Small intestine (tissue), 7 donors: ENCODE measurements at regions not wholly inside any gene's neighbourhood (a gene's known extent, or its start where the extent isn't known, plus 50 kb on each side); places are given as distances from the start of the nearest gene placed in this dataset.

Source experiments
- DNase-seq, 2 donors: peaks; one replicate each; pipeline versions ENCODE4 v3.0.0 to v3.0.0-alpha.2; 2013
- FAIRE-seq: peaks from 2 replicates; lab custom pipeline; 2012; peaks lifted over from hg19 to GRCh38; lab: Jason Lieb, UNC
- H3K27ac ChIP-seq, 3 donors: one replicate each; pipeline ENCODE4 v1.5.1; 2013; ENCODE audit warnings: low read length in 2 of 3, mild to moderate bottlenecking in 2 of 3, control low read depth in 1 of 3, inconsistent platforms in 1 of 3, low read depth in 1 of 3, moderate library complexity in 1 of 3
- H3K27me3 ChIP-seq, 3 donors: one replicate each; pipeline ENCODE4 v1.6.1; 2013; ENCODE audit warnings: low read length in 3 of 3, inconsistent platforms in 1 of 3; ENCODE audit not compliant: control insufficient read depth in 3 of 3, insufficient read depth in 3 of 3
- H3K36me3 ChIP-seq, 3 donors: one replicate each; pipeline ENCODE4 v1.6.1; 2013; ENCODE audit warnings: low read length in 3 of 3, inconsistent platforms in 1 of 3, low read depth in 1 of 3, mild to moderate bottlenecking in 1 of 3, moderate library complexity in 1 of 3; ENCODE audit not compliant: control insufficient read depth in 3 of 3, insufficient read depth in 2 of 3
- H3K4me1 ChIP-seq, 3 donors: one replicate each; pipeline ENCODE4 v1.6.1; 2013; ENCODE audit warnings: low read length in 2 of 3, inconsistent platforms in 1 of 3, low read depth in 1 of 3, mild to moderate bottlenecking in 1 of 3, moderate library complexity in 1 of 3; ENCODE audit not compliant: control insufficient read depth in 3 of 3, insufficient read depth in 2 of 3
- H3K4me3 ChIP-seq, 3 donors: one replicate each; pipeline ENCODE4 v1.5.1; 2013; ENCODE audit warnings: low read length in 3 of 3, control low read depth in 1 of 3, inconsistent platforms in 1 of 3, low read depth in 1 of 3, mild to moderate bottlenecking in 1 of 3, moderate library complexity in 1 of 3
- H3K9me3 ChIP-seq, 2 donors: one replicate each; pipeline ENCODE4 v1.6.1; 2013; ENCODE audit warnings: low read depth in 1 of 2, low read length in 1 of 2; ENCODE audit not compliant: control insufficient read depth in 2 of 2, insufficient read depth in 1 of 2
- WGBS, 3 donors: extraction: QIAGEN DNeasy Blood & Tissue Kit; methylation state at CpG; one replicate each; pipeline ENCODE4 v1.1.7; 2013; 5-methylcytosine and 5-hydroxymethylcytosine counted together
- donor health status: healthy with polysubstance abuse.
- donor health status: control.
- donor health status: control.
- donor health status: Bipolar disorder and iron deficiency.
- donor health status: healthy.

- peaks cover 0 to 3% (median 0%) of the 10 kb centered on the region in 3 donors for H3K4me1 ChIP-seq
- no peaks in the 10 kb centered on the region for H3K9me3 ChIP-seq
- no peaks in the 10 kb centered on the region for H3K27me3 ChIP-seq
- no peaks in the 10 kb centered on the region for H3K36me3 ChIP-seq
- DNase-seq (peak in 1 of 2 donors; percentile 58), FAIRE-seq (no peak)
- no peak overlapping the region for H3K4me3 ChIP-seq
- peak overlapping the region in 1 of 3 donors; percentile 62 for H3K27ac ChIP-seq
- WGBS, 3 donors: 61 to 64% (median 62%) methylated on average over 9 of the region's 9 CpGs
These were observed 466.3 kb downstream of the CD83 start for GRCh38 chr6:14583826-14584225.

GRCh38 chr6:14584450-14584849 is 466.9 kb downstream of the CD83 start:
- 32 to 68% (median 41%) methylated on average over 5 of the region's 5 CpGs for WGBS, 3 donors
- no peak for FAIRE-seq
- Histone ChIP-seq H3K36me3 (no peaks in the 10 kb centered on the region), H3K27ac (peak overlapping the region in 1 of 3 donors; percentile 38), H3K27me3 (no peaks in the 10 kb centered on the region), H3K4me3 (no peak overlapping the region), H3K9me3 (no peaks in the 10 kb centered on the region), H3K4me1 (peaks cover 0 to 3% (median 0%) of the 10 kb centered on the region in 3 donors)
- DNase-seq: peak; percentile 27 to 38

GRCh38 chr6:14585689-14586088 is 468.1 kb downstream of the CD83 start:
- Histone ChIP-seq H3K27ac (no peak overlapping the region), H3K36me3 (no peaks in the 10 kb centered on the region), H3K4me3 (no peak overlapping the region), H3K4me1 (peaks cover 0 to 3% (median 0%) of the 10 kb centered on the region in 3 donors), H3K9me3 (no peaks in the 10 kb centered on the region), H3K27me3 (no peaks in the 10 kb centered on the region)
- 89 to 94% (median 90%) methylated on average over 1 of the region's 1 CpG for WGBS, 3 donors
- FAIRE-seq (no peak), DNase-seq (no peak)

- no peak for DNase-seq
- no peaks in the 10 kb centered on the region for H3K36me3 ChIP-seq
- H3K4me1 ChIP-seq: no peaks in the 10 kb centered on the region
- H3K27ac ChIP-seq: no peak overlapping the region
- WGBS, 3 donors: 72 to 78% (median 76%) methylated on average over 6 of the region's 6 CpGs
- H3K4me3 ChIP-seq: no peak overlapping the region
- no peaks in the 10 kb centered on the region for H3K9me3 ChIP-seq
- no peaks in the 10 kb centered on the region for H3K27me3 ChIP-seq
- no peak for FAIRE-seq
These were observed 471.6 kb downstream of the CD83 start for GRCh38 chr6:14589175-14589574.

GRCh38 chr6:14590586-14590985 is 473.0 kb downstream of the CD83 start:
- DNase-seq: no peak
- Histone ChIP-seq H3K27ac (no peak overlapping the region), H3K4me3 (no peak overlapping the region), H3K36me3 (no peaks in the 10 kb centered on the region), H3K4me1 (no peaks in the 10 kb centered on the region), H3K27me3 (no peaks in the 10 kb centered on the region), H3K9me3 (no peaks in the 10 kb centered on the region)
- WGBS, 3 donors: 57 to 63% (median 60%) methylated on average over 6 of the region's 6 CpGs
- FAIRE-seq: no peak

- WGBS, 3 donors: 55 to 81% (median 75%) methylated on average over 1 of the region's 1 CpG
- no peak for FAIRE-seq
- Histone ChIP-seq H3K4me1 (no peaks in the 10 kb centered on the region), H3K36me3 (no peaks in the 10 kb centered on the region), H3K9me3 (no peaks in the 10 kb centered on the region), H3K27ac (no peak overlapping the region), H3K27me3 (no peaks in the 10 kb centered on the region), H3K4me3 (no peak overlapping the region)
- peak in 1 of 2 donors; percentile 4 for DNase-seq
These were observed 474.4 kb downstream of the CD83 start for GRCh38 chr6:14591998-14592397.

GRCh38 chr6:14593286-14593685 is 475.7 kb downstream of the CD83 start:
- DNase-seq (no peak), FAIRE-seq (no peak)
- no peak overlapping the region for H3K27ac ChIP-seq
- 83 to 87% (median 85%) methylated on average over 4 of the region's 4 CpGs for WGBS, 3 donors
- no peaks in the 10 kb centered on the region for H3K4me1 ChIP-seq
- no peak overlapping the region for H3K4me3 ChIP-seq
- no peaks in the 10 kb centered on the region for H3K9me3 ChIP-seq
- H3K27me3 ChIP-seq: no peaks in the 10 kb centered on the region
- no peaks in the 10 kb centered on the region for H3K36me3 ChIP-seq

- FAIRE-seq (no peak), DNase-seq (no peak)
- no peaks in the 10 kb centered on the region for H3K27me3 ChIP-seq
- no peak overlapping the region for H3K4me3 ChIP-seq
- no peaks in the 10 kb centered on the region for H3K4me1 ChIP-seq
- H3K27ac ChIP-seq: no peak overlapping the region
- no peaks in the 10 kb centered on the region for H3K9me3 ChIP-seq
- no peaks in the 10 kb centered on the region for H3K36me3 ChIP-seq
- WGBS, 3 donors: 48 to 94% (median 75%) methylated on average over 2 of the region's 2 CpGs
These were observed 478.2 kb downstream of the CD83 start for GRCh38 chr6:14595751-14596150.

- no peak overlapping the region for H3K4me3 ChIP-seq
- peak in 1 of 2 donors; percentile 5 for DNase-seq
- H3K9me3 ChIP-seq: no peaks in the 10 kb centered on the region
- no peaks in the 10 kb centered on the region for H3K36me3 ChIP-seq
- FAIRE-seq: no peak
- H3K4me1 ChIP-seq: no peaks in the 10 kb centered on the region
- H3K27me3 ChIP-seq: no peaks in the 10 kb centered on the region
- WGBS, 3 donors: 83 to 96% (median 94%) methylated on average over 4 of the region's 4 CpGs
- H3K27ac ChIP-seq: no peak overlapping the region
These were observed 478.8 kb downstream of the CD83 start for GRCh38 chr6:14596410-14596809.
